Naive thymus-derived CD4-positive, alpha-beta T cell (primary cell): ENCODE measurements at regions not wholly inside any gene's neighbourhood (a gene's known extent, or its start where the extent isn't known, plus 50 kb on each side); places are given as distances from the start of the nearest gene placed in this dataset.

Experiments
- ATAC-seq: fragments of 150-1000 bp; cut with Tn5 transposase; 2 replicates; pipeline ENCODE4 v1.10.0; 2021; ENCODE audit warnings: mild to moderate bottlenecking, moderate library complexity
- CTCF ChIA-PET: fragments of 350-600 bp; sonication (Branson Sonifier 250); formaldehyde crosslinking; loops from one replicate; lab custom pipeline; 2021; ENCODE audit warnings: antibody characterized with exemption; lab: Charles Lee
- POLR2A ChIA-PET: fragments of 350-600 bp; sonication (Branson Sonifier 250); formaldehyde crosslinking; loops from one replicate; lab custom pipeline; 2021; ENCODE audit warnings: antibody characterized with exemption, inconsistent platforms; lab: Charles Lee
- DNase-seq, 9 donors: peaks; one replicate each; pipeline versions ENCODE4 v3.0.0 to v3.0.0-alpha.2; 2020 to 2022; ENCODE audit warnings: mixed read lengths in 1 of 9
- H3K27ac ChIP-seq: one replicate; pipeline ENCODE4 v1.7.0; 2013; ENCODE audit warnings: mild to moderate bottlenecking, low read depth, low read length, moderate library complexity
- H3K27me3 ChIP-seq, 2 donors: one replicate each; pipeline ENCODE4 v1.7.0; 2013; ENCODE audit warnings: low read length in 2 of 2, mild to moderate bottlenecking in 2 of 2, moderate library complexity in 2 of 2; ENCODE audit not compliant: control insufficient read depth in 2 of 2, insufficient read depth in 2 of 2
- H3K36me3 ChIP-seq, 3 experiments: 1 replicate in 2 of 3; 2 replicates in 1 of 3; pipeline ENCODE4 v1.7.0; 2013; ENCODE audit warnings: low read length in 3 of 3, mild to moderate bottlenecking in 3 of 3, moderate library complexity in 1 of 3; ENCODE audit not compliant: insufficient read depth in 3 of 3, control insufficient read depth in 2 of 3
- H3K4me1 ChIP-seq, 2 donors: one replicate each; pipeline ENCODE4 v1.7.0; 2013; ENCODE audit warnings: low read length in 2 of 2, mild to moderate bottlenecking in 2 of 2, moderate library complexity in 1 of 2; ENCODE audit not compliant: control insufficient read depth in 2 of 2, insufficient read depth in 2 of 2
- H3K4me3 ChIP-seq: 2 replicates; pipeline ENCODE4 v1.7.0; 2013; ENCODE audit warnings: mild to moderate bottlenecking, low read length
- H3K9me3 ChIP-seq, 3 experiments: 1 replicate in 2 of 3; 2 replicates in 1 of 3; pipeline ENCODE4 v1.7.0; 2013; ENCODE audit warnings: low read length in 3 of 3; ENCODE audit not compliant: control insufficient read depth in 2 of 3
- H3K27ac Mint-ChIP-seq, 9 donors: one replicate each; pipeline ENCODE4 v1.8.0; 2020 to 2022; ENCODE audit warnings: mixed read lengths in 9 of 9, mild to moderate bottlenecking in 8 of 9, moderate library complexity in 5 of 9, inconsistent platforms in 2 of 9
- H3K27me3 Mint-ChIP-seq, 5 donors: one replicate each; pipeline ENCODE4 v1.8.0; 2021 to 2022; ENCODE audit warnings: mixed read lengths in 5 of 5, mild to moderate bottlenecking in 1 of 5
- H3K36me3 Mint-ChIP-seq, 5 donors: one replicate each; pipeline ENCODE4 v1.8.0; 2020 to 2022; ENCODE audit warnings: mixed read lengths in 5 of 5, mild to moderate bottlenecking in 3 of 5, inconsistent platforms in 1 of 5
- H3K4me1 Mint-ChIP-seq, 7 donors: one replicate each; pipeline ENCODE4 v1.8.0; 2020 to 2022; ENCODE audit warnings: mixed read lengths in 7 of 7, mild to moderate bottlenecking in 3 of 7, inconsistent platforms in 1 of 7
- H3K4me3 Mint-ChIP-seq, 10 donors: one replicate each; pipeline ENCODE4 v1.8.0; 2020 to 2022; ENCODE audit warnings: mild to moderate bottlenecking in 10 of 10, mixed read lengths in 10 of 10, moderate library complexity in 6 of 10, inconsistent platforms in 2 of 10
- H3K9me3 Mint-ChIP-seq, 11 donors: one replicate each; pipeline ENCODE4 v1.8.0; 2020 to 2022; ENCODE audit warnings: mixed read lengths in 11 of 11, mild to moderate bottlenecking in 4 of 11, inconsistent platforms in 1 of 11, moderate library complexity in 1 of 11
- intact Hi-C, 2 donors: fragments of 100-400 bp; cut with micrococcal nuclease; formaldehyde crosslinking; loops; one replicate each; pipeline ENCODE4 v1.15.1; 2023

DNA sequence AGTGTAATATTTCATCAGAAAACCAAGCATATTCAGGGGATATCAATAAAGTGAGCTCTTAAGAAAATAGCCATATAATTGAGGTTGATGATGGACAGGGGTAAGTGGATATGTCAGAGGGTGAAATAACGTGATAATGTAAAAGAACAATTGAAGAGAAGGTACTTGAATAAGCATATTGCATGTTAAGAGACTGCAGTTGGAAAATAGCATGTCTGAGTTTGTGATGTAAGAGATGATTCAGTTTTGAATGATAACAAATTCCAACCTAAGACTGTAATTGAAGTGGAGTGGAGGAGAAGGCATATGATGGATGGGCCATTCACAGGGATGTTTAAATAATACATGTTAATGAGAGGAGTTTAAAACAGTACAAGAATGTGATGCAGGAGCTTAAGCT lies 1633.5 kb downstream of the SLITRK1 start:
- Histone ChIP-seq H3K36me3 (no peaks in the 10 kb centered on the region), H3K27me3 (no peaks in the 10 kb centered on the region), H3K9me3 (no peaks in the 10 kb centered on the region), H3K4me3 (no peak overlapping the region), H3K4me1 (no peaks in the 10 kb centered on the region), H3K27ac (no peak overlapping the region)
- CTCF ChIA-PET: no interaction called here
- POLR2A ChIA-PET: no interaction called here
- no peaks in the 10 kb centered on the region for H3K27me3 Mint-ChIP-seq
- H3K9me3 Mint-ChIP-seq: peaks cover 0 to 39% (median 8%) of the 10 kb centered on the region in 11 donors
- DNase-seq (no peak), ATAC-seq (no peak)
- H3K36me3 Mint-ChIP-seq: no peaks in the 10 kb centered on the region
- H3K27ac Mint-ChIP-seq: no peak overlapping the region
- no peak overlapping the region for H3K4me3 Mint-ChIP-seq
- no peaks in the 10 kb centered on the region for H3K4me1 Mint-ChIP-seq
- intact Hi-C loops: no loop called here

DNA sequence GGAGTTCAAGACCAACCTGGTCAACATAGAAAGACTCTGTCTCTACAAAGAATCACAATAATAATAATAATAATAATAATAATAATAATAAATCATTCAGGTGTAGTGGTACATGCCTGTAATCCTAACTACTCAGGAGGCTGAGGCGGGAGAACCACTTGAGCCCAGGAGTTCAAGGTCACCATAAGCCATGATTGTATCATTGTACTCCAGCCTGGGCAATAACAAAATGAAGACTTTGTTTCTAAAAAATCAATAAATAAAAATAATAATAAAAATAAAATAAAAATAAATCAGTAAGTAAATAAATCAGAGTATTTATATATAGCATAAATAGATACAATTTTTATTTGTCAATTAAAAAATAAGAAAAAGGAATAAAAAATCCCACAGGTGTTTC lies 1636.4 kb downstream of the SLITRK1 start:
- Histone ChIP-seq H3K4me3 (no peak overlapping the region), H3K36me3 (no peaks in the 10 kb centered on the region), H3K27me3 (no peaks in the 10 kb centered on the region), H3K4me1 (no peaks in the 10 kb centered on the region), H3K9me3 (no peaks in the 10 kb centered on the region), H3K27ac (no peak overlapping the region)
- H3K9me3 Mint-ChIP-seq: peaks cover 0 to 21% (median 6%) of the 10 kb centered on the region in 11 donors
- ChIA-PET POLR2A (no interaction called here), CTCF (no interaction called here)
- H3K27ac Mint-ChIP-seq: no peak overlapping the region
- no peak overlapping the region for H3K4me3 Mint-ChIP-seq
- no peak for DNase-seq
- intact Hi-C loops: no loop called here
- H3K27me3 Mint-ChIP-seq: no peaks in the 10 kb centered on the region
- H3K4me1 Mint-ChIP-seq: no peaks in the 10 kb centered on the region
- no peak for ATAC-seq
- no peaks in the 10 kb centered on the region for H3K36me3 Mint-ChIP-seq

DNA sequence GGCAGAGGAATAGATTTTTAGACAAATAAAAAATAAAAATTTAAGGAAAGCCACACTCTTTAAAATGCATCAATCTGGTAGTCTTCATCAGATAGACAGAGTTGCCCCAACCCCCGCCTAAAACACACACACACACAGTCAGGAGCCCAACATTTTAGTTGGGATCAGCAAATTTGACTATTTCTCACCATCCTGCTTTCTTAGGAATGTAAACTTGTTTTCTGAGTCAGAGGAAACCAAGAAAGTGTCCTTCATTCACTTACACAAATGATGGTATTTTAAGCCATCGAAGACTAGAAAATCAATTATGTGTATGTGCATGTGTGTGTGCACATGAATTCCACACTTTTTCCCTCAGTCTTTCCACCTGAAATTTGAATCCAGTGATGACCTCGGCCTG lies 1657.5 kb downstream of the SLITRK1 start:
- H3K4me3 ChIP-seq: no peak overlapping the region
- H3K27me3 Mint-ChIP-seq: no peaks in the 10 kb centered on the region
- no peak overlapping the region for H3K27ac ChIP-seq
- H3K4me1 Mint-ChIP-seq: no peaks in the 10 kb centered on the region
- H3K4me1 ChIP-seq: no peaks in the 10 kb centered on the region
- H3K27ac Mint-ChIP-seq: no peak overlapping the region
- intact Hi-C loops: no loop called here
- H3K9me3 Mint-ChIP-seq: peaks cover 0 to 11% (median 5%) of the 10 kb centered on the region in 11 donors
- ChIA-PET POLR2A (no interaction called here), CTCF (no interaction called here)
- H3K27me3 ChIP-seq: no peaks in the 10 kb centered on the region
- H3K9me3 ChIP-seq: no peaks in the 10 kb centered on the region
- H3K4me3 Mint-ChIP-seq: no peak overlapping the region
- ATAC-seq (no peak), DNase-seq (no peak)
- H3K36me3 ChIP-seq: no peaks in the 10 kb centered on the region
- H3K36me3 Mint-ChIP-seq: no peaks in the 10 kb centered on the region

DNA sequence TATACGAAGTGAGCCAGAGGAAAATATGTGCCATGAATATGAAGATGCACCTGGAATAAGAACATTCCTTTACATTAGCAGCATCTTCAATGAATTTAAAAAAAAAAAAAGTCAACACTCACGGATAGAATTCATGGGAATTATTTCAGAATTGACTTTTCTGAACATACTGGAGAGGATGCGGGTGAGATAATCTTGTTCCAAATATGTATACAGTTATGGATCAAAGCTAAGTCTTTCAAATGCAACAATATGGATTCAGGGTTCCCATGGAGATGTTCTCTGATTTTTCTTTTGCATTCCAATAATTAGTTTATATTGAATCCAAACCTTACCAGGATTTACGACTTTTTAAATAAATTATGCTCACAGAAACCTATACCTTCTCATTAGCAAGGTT lies 1660.7 kb downstream of the SLITRK1 start:
- ATAC-seq: no peak
- Histone ChIP-seq H3K4me1 (no peaks in the 10 kb centered on the region), H3K4me3 (no peak overlapping the region), H3K27me3 (no peaks in the 10 kb centered on the region), H3K27ac (no peak overlapping the region), H3K9me3 (no peaks in the 10 kb centered on the region), H3K36me3 (no peaks in the 10 kb centered on the region)
- no peaks in the 10 kb centered on the region for H3K36me3 Mint-ChIP-seq
- CTCF ChIA-PET: no interaction called here
- peaks cover 0 to 18% (median 3%) of the 10 kb centered on the region in 11 donors for H3K9me3 Mint-ChIP-seq
- no peaks in the 10 kb centered on the region for H3K27me3 Mint-ChIP-seq
- POLR2A ChIA-PET: no interaction called here
- no peak overlapping the region for H3K27ac Mint-ChIP-seq
- no peak for DNase-seq
- H3K4me3 Mint-ChIP-seq: no peak overlapping the region
- intact Hi-C loops: no loop called here
- no peaks in the 10 kb centered on the region for H3K4me1 Mint-ChIP-seq

DNA sequence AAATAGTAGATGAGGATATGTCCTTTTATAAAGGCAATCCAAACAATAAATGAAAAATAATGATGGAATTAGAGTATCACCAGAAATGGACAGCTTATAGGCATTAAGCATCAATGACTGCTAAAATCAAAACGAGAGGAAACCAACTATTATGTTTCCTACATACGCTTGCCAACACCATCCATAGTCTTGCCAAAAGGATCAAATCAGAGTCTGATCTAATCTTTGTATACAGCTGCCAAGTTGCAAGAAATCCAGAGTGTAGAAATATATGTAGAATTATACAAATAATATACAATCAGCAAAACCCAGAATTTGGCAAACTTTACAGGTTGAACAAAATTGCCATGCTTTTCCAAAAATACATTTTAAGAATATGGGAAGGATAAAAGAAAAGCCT lies 1661.6 kb downstream of the SLITRK1 start:
- Mint-ChIP-seq H3K27ac (no peak overlapping the region), H3K4me1 (no peaks in the 10 kb centered on the region), H3K27me3 (no peaks in the 10 kb centered on the region), H3K9me3 (peaks cover 0 to 24% (median 4%) of the 10 kb centered on the region in 11 donors), H3K36me3 (no peaks in the 10 kb centered on the region), H3K4me3 (no peak overlapping the region)
- Histone ChIP-seq H3K9me3 (peaks cover 0 to 5% (median 0%) of the 10 kb centered on the region in 3 experiments), H3K4me3 (no peak overlapping the region), H3K27ac (no peak overlapping the region), H3K27me3 (no peaks in the 10 kb centered on the region), H3K4me1 (no peaks in the 10 kb centered on the region), H3K36me3 (no peaks in the 10 kb centered on the region)
- ATAC-seq (no peak), DNase-seq (no peak)
- ChIA-PET POLR2A (no interaction called here), CTCF (no interaction called here)
- intact Hi-C loops: no loop called here

DNA sequence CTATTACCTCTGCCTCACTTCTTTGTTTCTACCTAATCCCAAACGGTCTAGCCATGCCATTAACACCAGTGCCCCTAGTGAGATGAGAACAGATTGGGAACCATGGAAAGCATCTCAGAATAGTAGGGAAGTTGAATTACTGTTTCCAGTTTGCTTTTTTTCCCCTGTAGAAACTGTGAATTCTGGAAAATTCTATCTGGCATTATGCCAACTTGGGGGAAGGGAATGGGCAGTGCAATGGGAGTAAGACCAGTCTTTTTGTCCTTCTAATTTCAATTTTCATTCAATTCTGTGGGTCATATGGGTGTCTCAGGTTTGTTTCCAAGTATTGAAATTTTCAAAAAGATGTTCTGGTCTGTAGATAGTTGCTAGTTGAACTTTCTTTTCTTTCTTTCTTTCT lies 1666.1 kb downstream of the SLITRK1 start:
- Mint-ChIP-seq H3K9me3 (peaks cover 3 to 26% (median 13%) of the 10 kb centered on the region in 11 donors), H3K27ac (no peak overlapping the region), H3K4me1 (no peaks in the 10 kb centered on the region), H3K4me3 (no peak overlapping the region), H3K36me3 (no peaks in the 10 kb centered on the region), H3K27me3 (no peaks in the 10 kb centered on the region)
- POLR2A ChIA-PET: no interaction called here
- H3K27me3 ChIP-seq: no peaks in the 10 kb centered on the region
- no peak overlapping the region for H3K4me3 ChIP-seq
- H3K4me1 ChIP-seq: no peaks in the 10 kb centered on the region
- peaks cover 0 to 10% (median 0%) of the 10 kb centered on the region in 3 experiments for H3K9me3 ChIP-seq
- intact Hi-C loops: no loop called here
- no peak for DNase-seq
- no peaks in the 10 kb centered on the region for H3K36me3 ChIP-seq
- no peak for ATAC-seq
- H3K27ac ChIP-seq: no peak overlapping the region
- CTCF ChIA-PET: no interaction called here

DNA sequence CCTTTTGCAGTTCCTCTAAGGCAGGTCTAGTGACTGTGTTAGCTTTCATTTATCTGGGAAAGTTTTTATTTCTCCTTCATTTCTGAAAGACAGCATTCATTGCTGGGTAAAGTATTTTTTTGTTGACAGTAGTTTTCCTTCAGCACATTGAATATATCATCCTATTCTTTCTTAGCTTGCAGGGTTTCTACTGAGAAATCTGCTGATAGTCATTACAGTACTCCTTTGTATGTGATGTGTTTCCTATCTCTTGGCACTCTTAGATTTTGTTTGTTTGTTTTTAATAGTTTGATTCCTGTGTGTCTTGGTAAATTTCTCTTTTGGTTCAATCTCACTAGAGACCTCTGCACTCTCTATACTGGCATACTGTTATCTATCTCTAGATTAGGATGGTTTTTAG lies 1667.9 kb downstream of the SLITRK1 start:
- Histone ChIP-seq H3K4me3 (no peak overlapping the region), H3K36me3 (no peaks in the 10 kb centered on the region), H3K4me1 (no peaks in the 10 kb centered on the region), H3K9me3 (peaks cover 0 to 10% (median 0%) of the 10 kb centered on the region in 3 experiments), H3K27me3 (no peaks in the 10 kb centered on the region), H3K27ac (no peak overlapping the region)
- H3K27me3 Mint-ChIP-seq: no peaks in the 10 kb centered on the region
- no peaks in the 10 kb centered on the region for H3K36me3 Mint-ChIP-seq
- ChIA-PET CTCF (no interaction called here), POLR2A (no interaction called here)
- no peak overlapping the region for H3K4me3 Mint-ChIP-seq
- intact Hi-C loops: no loop called here
- no peak overlapping the region for H3K27ac Mint-ChIP-seq
- no peaks in the 10 kb centered on the region for H3K4me1 Mint-ChIP-seq
- ATAC-seq: no peak
- DNase-seq: no peak
- H3K9me3 Mint-ChIP-seq: peaks cover 3 to 26% (median 12%) of the 10 kb centered on the region in 11 donors
